ENCODE measurements at regions not wholly inside any gene's neighbourhood (a gene's known extent, or its start where the extent isn't known, plus 50 kb on each side); places are given as distances from the start of the nearest gene placed in this dataset.

GRCh38 chr12:58711974-58712373, 208.3 kb downstream of the LRIG3 start:
- H3K4me3 ChIP-seq (ENCODE audit: low read length), result no peak overlapping the region
- no CpG with 5 or more reads among the region's 4 CpGs for WGBS (ENCODE audit: insufficient coverage, insufficient read length)
- H3K27me3 ChIP-seq (ENCODE audit: control insufficient read depth, insufficient read depth, low read length), result no peaks in the 10 kb centered on the region
- no peaks in the 10 kb centered on the region for H3K36me3 ChIP-seq (ENCODE audit: control insufficient read depth, insufficient read depth, low read length)
- H3K4me1 ChIP-seq (ENCODE audit: control insufficient read depth, insufficient read depth, low read length), result 0 out of 2 replicates have a peak, but pooled peaks cover 1% of the 10 kb centered on the region
- H3K9me3 ChIP-seq (ENCODE audit: control insufficient read depth, insufficient read depth, low read length), result no peaks in the 10 kb centered on the region
- no peak for DNase-seq (ENCODE audit: low read depth, low spot score)
- no peak overlapping the region for H3K27ac ChIP-seq (ENCODE audit: low read length)

- Histone ChIP-seq H3K27ac (ENCODE audit: low read length) (no peak overlapping the region), H3K27me3 (ENCODE audit: control insufficient read depth, insufficient read depth, low read length) (no peaks in the 10 kb centered on the region), H3K36me3 (ENCODE audit: control insufficient read depth, insufficient read depth, low read length) (no peaks in the 10 kb centered on the region), H3K9me3 (ENCODE audit: control insufficient read depth, insufficient read depth, low read length) (no peaks in the 10 kb centered on the region), H3K4me3 (ENCODE audit: low read length) (no peak overlapping the region), H3K4me1 (ENCODE audit: control insufficient read depth, insufficient read depth, low read length) (0 out of 2 replicates have a peak, but pooled peaks cover 1% of the 10 kb centered on the region)
- no CpG with 5 or more reads among the region's 1 CpG for WGBS (ENCODE audit: insufficient coverage, insufficient read length)
- no peak for DNase-seq (ENCODE audit: low read depth, low spot score)
These were observed 207.3 kb downstream of the LRIG3 start for GRCh38 chr12:58712976-58713375.

- no peaks in the 10 kb centered on the region for H3K4me1 ChIP-seq (ENCODE audit: control insufficient read depth, insufficient read depth, low read length)
- 100% methylated on average over 1 of the region's 1 CpG for WGBS (ENCODE audit: insufficient coverage, insufficient read length)
- no peaks in the 10 kb centered on the region for H3K27me3 ChIP-seq (ENCODE audit: control insufficient read depth, insufficient read depth, low read length)
- no peaks in the 10 kb centered on the region for H3K9me3 ChIP-seq (ENCODE audit: control insufficient read depth, insufficient read depth, low read length)
- H3K4me3 ChIP-seq (ENCODE audit: low read length), result no peak overlapping the region
- H3K36me3 ChIP-seq (ENCODE audit: control insufficient read depth, insufficient read depth, low read length), result no peaks in the 10 kb centered on the region
- no peak for DNase-seq (ENCODE audit: low read depth, low spot score)
- no peak overlapping the region for H3K27ac ChIP-seq (ENCODE audit: low read length)
These were observed 201.1 kb downstream of the LRIG3 start for GRCh38 chr12:58719161-58719560.

- Histone ChIP-seq H3K9me3 (ENCODE audit: control insufficient read depth, insufficient read depth, low read length) (no peaks in the 10 kb centered on the region), H3K4me3 (ENCODE audit: low read length) (no peak overlapping the region), H3K27ac (ENCODE audit: low read length) (no peak overlapping the region), H3K27me3 (ENCODE audit: control insufficient read depth, insufficient read depth, low read length) (no peaks in the 10 kb centered on the region), H3K36me3 (ENCODE audit: control insufficient read depth, insufficient read depth, low read length) (no peaks in the 10 kb centered on the region), H3K4me1 (ENCODE audit: control insufficient read depth, insufficient read depth, low read length) (no peaks in the 10 kb centered on the region)
- DNase-seq (ENCODE audit: low read depth, low spot score), result no peak
These were observed 199.9 kb downstream of the LRIG3 start for GRCh38 chr12:58720421-58720820.

- Histone ChIP-seq H3K27ac (ENCODE audit: low read length) (no peak overlapping the region), H3K4me1 (ENCODE audit: control insufficient read depth, insufficient read depth, low read length) (no peaks in the 10 kb centered on the region), H3K36me3 (ENCODE audit: control insufficient read depth, insufficient read depth, low read length) (no peaks in the 10 kb centered on the region), H3K9me3 (ENCODE audit: control insufficient read depth, insufficient read depth, low read length) (no peaks in the 10 kb centered on the region), H3K27me3 (ENCODE audit: control insufficient read depth, insufficient read depth, low read length) (no peaks in the 10 kb centered on the region), H3K4me3 (ENCODE audit: low read length) (no peak overlapping the region)
- no CpG with 5 or more reads among the region's 5 CpGs for WGBS (ENCODE audit: insufficient coverage, insufficient read length)
- no peak for DNase-seq (ENCODE audit: low read depth, low spot score)
These were observed 194.8 kb downstream of the LRIG3 start for GRCh38 chr12:58725400-58726105.

- WGBS (ENCODE audit: insufficient coverage, insufficient read length), result no CpG with 5 or more reads among the region's 6 CpGs
- no peak overlapping the region for H3K27ac ChIP-seq (ENCODE audit: low read length)
- H3K27me3 ChIP-seq (ENCODE audit: control insufficient read depth, insufficient read depth, low read length), result no peaks in the 10 kb centered on the region
- H3K4me3 ChIP-seq (ENCODE audit: low read length), result no peak overlapping the region
- no peak for DNase-seq (ENCODE audit: low read depth, low spot score)
- no peaks in the 10 kb centered on the region for H3K4me1 ChIP-seq (ENCODE audit: control insufficient read depth, insufficient read depth, low read length)
- no peaks in the 10 kb centered on the region for H3K9me3 ChIP-seq (ENCODE audit: control insufficient read depth, insufficient read depth, low read length)
- H3K36me3 ChIP-seq (ENCODE audit: control insufficient read depth, insufficient read depth, low read length), result no peaks in the 10 kb centered on the region
These were observed 192.8 kb downstream of the LRIG3 start for GRCh38 chr12:58727521-58727920.

- Histone ChIP-seq H3K4me1 (ENCODE audit: control insufficient read depth, insufficient read depth, low read length) (no peaks in the 10 kb centered on the region), H3K27me3 (ENCODE audit: control insufficient read depth, insufficient read depth, low read length) (no peaks in the 10 kb centered on the region), H3K4me3 (ENCODE audit: low read length) (no peak overlapping the region), H3K36me3 (ENCODE audit: control insufficient read depth, insufficient read depth, low read length) (no peaks in the 10 kb centered on the region), H3K9me3 (ENCODE audit: control insufficient read depth, insufficient read depth, low read length) (no peaks in the 10 kb centered on the region), H3K27ac (ENCODE audit: low read length) (no peak overlapping the region)
- no peak for DNase-seq (ENCODE audit: low read depth, low spot score)
- WGBS (ENCODE audit: insufficient coverage, insufficient read length), result no CpG with 5 or more reads among the region's 1 CpG
These were observed 191.9 kb downstream of the LRIG3 start for GRCh38 chr12:58728397-58728796.

- no peak for DNase-seq (ENCODE audit: low read depth, low spot score)
- H3K4me1 ChIP-seq (ENCODE audit: control insufficient read depth, insufficient read depth, low read length), result no peaks in the 10 kb centered on the region
- H3K27me3 ChIP-seq (ENCODE audit: control insufficient read depth, insufficient read depth, low read length), result no peaks in the 10 kb centered on the region
- no peaks in the 10 kb centered on the region for H3K36me3 ChIP-seq (ENCODE audit: control insufficient read depth, insufficient read depth, low read length)
- no peak overlapping the region for H3K27ac ChIP-seq (ENCODE audit: low read length)
- H3K9me3 ChIP-seq (ENCODE audit: control insufficient read depth, insufficient read depth, low read length), result no peaks in the 10 kb centered on the region
- H3K4me3 ChIP-seq (ENCODE audit: low read length), result no peak overlapping the region
These were observed 189.2 kb downstream of the LRIG3 start for GRCh38 chr12:58731096-58731495.

- no CpG with 5 or more reads among the region's 3 CpGs for WGBS (ENCODE audit: insufficient coverage, insufficient read length)
- Histone ChIP-seq H3K9me3 (ENCODE audit: control insufficient read depth, insufficient read depth, low read length) (no peaks in the 10 kb centered on the region), H3K4me1 (ENCODE audit: control insufficient read depth, insufficient read depth, low read length) (no peaks in the 10 kb centered on the region), H3K36me3 (ENCODE audit: control insufficient read depth, insufficient read depth, low read length) (no peaks in the 10 kb centered on the region), H3K27ac (ENCODE audit: low read length) (no peak overlapping the region), H3K4me3 (ENCODE audit: low read length) (no peak overlapping the region), H3K27me3 (ENCODE audit: control insufficient read depth, insufficient read depth, low read length) (no peaks in the 10 kb centered on the region)
- DNase-seq (ENCODE audit: low read depth, low spot score), result no peak
These were observed 187.4 kb downstream of the LRIG3 start for GRCh38 chr12:58732894-58733293.

GRCh38 chr12:58741226-58741625, 179.1 kb downstream of the LRIG3 start:
- DNase-seq (ENCODE audit: low read depth, low spot score), result no peak
- WGBS (ENCODE audit: insufficient coverage, insufficient read length), result no CpG with 5 or more reads among the region's 2 CpGs
- Histone ChIP-seq H3K27me3 (ENCODE audit: control insufficient read depth, insufficient read depth, low read length) (no peaks in the 10 kb centered on the region), H3K27ac (ENCODE audit: low read length) (no peak overlapping the region), H3K4me1 (ENCODE audit: control insufficient read depth, insufficient read depth, low read length) (peaks cover 2% of the 10 kb centered on the region; the same call in 1 of the 2 replicates), H3K4me3 (ENCODE audit: low read length) (no peak overlapping the region), H3K9me3 (ENCODE audit: control insufficient read depth, insufficient read depth, low read length) (no peaks in the 10 kb centered on the region), H3K36me3 (ENCODE audit: control insufficient read depth, insufficient read depth, low read length) (no peaks in the 10 kb centered on the region)

- no CpG with 5 or more reads among the region's 4 CpGs for WGBS (ENCODE audit: insufficient coverage, insufficient read length)
- no peak for DNase-seq (ENCODE audit: low read depth, low spot score)
- Histone ChIP-seq H3K27me3 (ENCODE audit: control insufficient read depth, insufficient read depth, low read length) (no peaks in the 10 kb centered on the region), H3K36me3 (ENCODE audit: control insufficient read depth, insufficient read depth, low read length) (no peaks in the 10 kb centered on the region), H3K4me1 (ENCODE audit: control insufficient read depth, insufficient read depth, low read length) (peaks cover 2% of the 10 kb centered on the region; the same call in 1 of the 2 replicates), H3K27ac (ENCODE audit: low read length) (no peak overlapping the region), H3K4me3 (ENCODE audit: low read length) (no peak overlapping the region), H3K9me3 (ENCODE audit: control insufficient read depth, insufficient read depth, low read length) (no peaks in the 10 kb centered on the region)
These were observed 174.8 kb downstream of the LRIG3 start for GRCh38 chr12:58745348-58746125.
